Activated CD4-positive, alpha-beta T cell treated with anti-CD3 and anti-CD28 coated beads for 36 hours (primary cell): ENCODE measurements at regions not wholly inside any gene's neighbourhood (a gene's known extent, or its start where the extent isn't known, plus 50 kb on each side); places are given as distances from the start of the nearest gene placed in this dataset.

Source experiments
- ATAC-seq: fragments of 200-7000 bp; cut with Tn5 transposase; one replicate; pipeline ENCODE4 v1.10.0; 2021; ENCODE audit warnings: mild to moderate bottlenecking, moderate library complexity
- CTCF ChIA-PET: fragments of 350-600 bp; sonication (Branson Sonifier 250); formaldehyde crosslinking; loops from one replicate; lab custom pipeline; 2021; ENCODE audit warnings: antibody characterized with exemption; lab: Charles Lee
- POLR2A ChIA-PET: fragments of 350-600 bp; sonication (Branson Sonifier 250); formaldehyde crosslinking; loops from one replicate; lab custom pipeline; 2021; ENCODE audit warnings: antibody characterized with exemption, inconsistent platforms; lab: Charles Lee
- DNase-seq: peaks from one replicate; pipeline ENCODE4 v3.0.0-alpha.2; 2020
- H3K27ac Mint-ChIP-seq: one replicate; pipeline ENCODE4 v1.8.0; 2021; ENCODE audit warnings: mixed read lengths
- H3K27me3 Mint-ChIP-seq: one replicate; pipeline ENCODE4 v1.8.0; 2021; ENCODE audit warnings: mixed read lengths
- H3K36me3 Mint-ChIP-seq: one replicate; pipeline ENCODE4 v1.8.0; 2021; ENCODE audit warnings: low read depth, mixed read lengths
- H3K4me1 Mint-ChIP-seq: one replicate; pipeline ENCODE4 v1.8.0; 2021; ENCODE audit warnings: mixed read lengths
- H3K4me3 Mint-ChIP-seq: one replicate; pipeline ENCODE4 v1.8.0; 2021; ENCODE audit warnings: mild to moderate bottlenecking, moderate library complexity, mixed read lengths
- H3K9me3 Mint-ChIP-seq: one replicate; pipeline ENCODE4 v1.8.0; 2021; ENCODE audit warnings: low read depth, mixed read lengths
- intact Hi-C, 2 experiments: fragments of 100-400 bp; cut with DNase I in 1 of 2; cut with micrococcal nuclease in 1 of 2; formaldehyde crosslinking; loops; one replicate each; pipeline versions ENCODE4 v1.14.2 to v1.15.1; 2022 to 2024; cut with DNase I, micrococcal nuclease

DNA sequence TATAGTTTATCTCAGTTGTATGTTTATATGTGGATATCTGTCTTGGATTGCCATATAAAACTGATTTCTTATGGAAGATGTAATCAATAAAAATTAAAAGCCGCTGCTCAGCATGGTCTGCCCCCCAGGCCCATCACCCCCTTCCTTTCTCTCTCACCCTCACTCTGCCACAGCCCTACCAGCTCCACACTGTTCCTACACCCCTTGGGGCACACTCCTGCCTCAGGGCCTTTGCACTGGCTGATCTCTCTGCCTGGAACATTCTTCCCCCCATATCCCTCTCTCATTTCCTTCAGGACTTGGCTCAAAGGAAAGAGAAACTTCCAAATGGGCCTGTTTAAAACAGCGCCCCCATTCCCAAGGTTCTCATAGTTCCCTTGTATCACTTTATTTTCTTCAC, 63.1 kb downstream of the LRRC32 start:
- H3K4me1 Mint-ChIP-seq: no peaks in the 10 kb centered on the region
- ATAC-seq (no peak), DNase-seq (no peak)
- no peak overlapping the region for H3K27ac Mint-ChIP-seq
- H3K27me3 Mint-ChIP-seq: no peaks in the 10 kb centered on the region
- no peak overlapping the region for H3K4me3 Mint-ChIP-seq
- H3K36me3 Mint-ChIP-seq: no peaks in the 10 kb centered on the region
- no peaks in the 10 kb centered on the region for H3K9me3 Mint-ChIP-seq
- intact Hi-C loops: no loop called here
- ChIA-PET POLR2A (no interaction called here), CTCF (interaction anchor here (0.7 kb wide), 1 partner anchor 16 kb away, joined by 3 read pairs; no protein-coding TSS in a partner anchor)

DNA sequence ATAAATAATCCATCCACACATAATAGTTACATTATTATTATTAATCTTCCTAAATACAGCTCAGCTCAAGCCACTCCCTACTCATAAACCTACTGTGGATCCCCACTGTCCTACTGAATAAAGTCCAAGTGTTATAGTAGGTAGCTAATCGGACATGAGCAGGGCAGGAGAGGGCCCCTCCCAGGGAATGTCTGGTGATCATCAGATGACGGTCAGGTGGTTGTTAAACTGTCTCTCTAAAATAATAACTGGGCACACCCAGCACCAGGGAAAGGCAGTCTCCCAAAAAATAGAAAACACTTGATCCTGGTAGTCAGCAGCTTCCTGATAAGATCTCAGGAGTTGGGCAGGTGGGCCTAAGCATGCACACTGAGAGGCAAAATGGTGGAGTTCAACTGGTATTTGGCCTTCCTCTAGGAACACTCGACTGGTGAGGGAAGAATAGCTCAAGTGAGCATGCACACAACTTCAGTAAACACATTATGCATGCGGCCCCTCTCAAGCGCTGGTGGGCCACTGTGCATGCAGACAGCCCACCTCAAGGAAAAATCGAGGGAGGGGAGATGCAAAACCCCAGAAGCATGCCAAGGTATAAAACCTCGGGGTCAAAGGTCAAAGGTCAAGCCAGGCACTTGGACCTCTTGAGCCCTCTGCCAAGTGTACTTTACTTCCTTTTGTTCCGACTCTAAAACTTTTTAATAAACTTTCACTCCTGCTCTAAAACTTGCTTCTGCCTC, 65.0 kb downstream of the LRRC32 start:
- Mint-ChIP-seq H3K27me3 (no peaks in the 10 kb centered on the region), H3K27ac (no peak overlapping the region), H3K9me3 (no peaks in the 10 kb centered on the region), H3K4me1 (no peaks in the 10 kb centered on the region), H3K4me3 (no peak overlapping the region), H3K36me3 (no peaks in the 10 kb centered on the region)
- ATAC-seq (no peak), DNase-seq (no peak)
- CTCF ChIA-PET: no interaction called here
- intact Hi-C loops: no loop called here
- POLR2A ChIA-PET: no interaction called here

DNA sequence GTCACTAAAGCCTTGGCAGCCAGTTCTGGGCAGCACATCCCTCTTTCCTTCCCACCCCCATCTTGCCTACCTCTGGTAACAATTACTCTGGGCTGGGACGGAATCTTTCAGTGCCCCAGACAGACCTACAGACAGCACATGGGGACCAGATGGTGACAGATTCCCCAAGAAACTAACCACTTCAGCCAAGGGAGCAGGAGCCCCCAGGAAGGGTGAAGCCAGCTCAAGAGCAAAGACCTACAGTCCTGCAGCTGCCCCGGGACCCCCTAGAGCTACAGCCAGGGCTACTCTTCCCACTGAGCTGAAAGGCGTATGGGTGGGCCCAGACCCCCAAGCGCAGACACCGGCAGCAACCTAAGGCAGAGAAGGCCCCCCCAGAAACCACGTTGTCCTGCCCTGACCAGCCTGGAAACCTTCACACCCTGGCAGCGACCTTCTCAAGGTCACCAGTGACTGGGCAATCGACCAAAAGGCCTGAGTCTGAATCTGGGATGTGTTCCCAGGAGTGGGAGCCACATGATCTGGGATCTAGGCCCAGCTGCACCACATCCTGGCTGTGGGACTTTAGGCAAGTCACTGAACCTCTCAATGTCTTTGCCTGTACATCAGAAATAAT, 65.8 kb downstream of the LRRC32 start:
- Mint-ChIP-seq H3K36me3 (no peaks in the 10 kb centered on the region), H3K4me1 (no peaks in the 10 kb centered on the region), H3K27ac (peak overlapping the region; percentile 19), H3K4me3 (no peak overlapping the region), H3K9me3 (no peaks in the 10 kb centered on the region), H3K27me3 (no peaks in the 10 kb centered on the region)
- ChIA-PET POLR2A (no interaction called here), CTCF (no interaction called here)
- ATAC-seq (no peak), DNase-seq (no peak)
- intact Hi-C loops: no loop called here

DNA sequence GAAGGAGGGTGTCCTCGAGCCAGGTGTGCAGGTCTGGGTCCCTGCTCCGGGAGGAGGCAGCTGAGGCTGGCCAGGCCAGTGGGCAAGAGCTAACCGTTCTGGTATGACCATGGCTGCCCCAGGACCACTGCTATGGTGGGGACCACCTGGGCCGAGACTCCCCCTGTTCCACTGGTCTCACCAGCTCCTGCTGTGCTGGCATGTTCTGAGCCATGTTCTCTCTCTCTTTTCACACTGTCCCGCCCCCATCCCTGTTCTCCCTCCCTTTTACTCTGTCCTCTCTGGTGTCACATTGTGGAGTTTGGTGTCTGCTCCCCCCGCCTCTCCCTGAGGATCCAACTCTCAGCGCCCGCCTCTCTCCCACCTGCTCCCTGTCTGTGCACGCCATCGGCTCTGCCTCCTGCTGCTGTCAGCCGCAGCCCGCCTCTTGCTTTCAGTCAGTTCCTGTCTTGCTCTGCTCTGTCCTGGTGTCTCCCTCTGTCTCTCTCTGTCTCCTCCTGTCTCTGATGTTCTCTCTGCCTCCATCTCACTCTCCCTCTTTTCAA, 66.4 kb downstream of the LRRC32 start:
- CTCF ChIA-PET: no interaction called here

DNA sequence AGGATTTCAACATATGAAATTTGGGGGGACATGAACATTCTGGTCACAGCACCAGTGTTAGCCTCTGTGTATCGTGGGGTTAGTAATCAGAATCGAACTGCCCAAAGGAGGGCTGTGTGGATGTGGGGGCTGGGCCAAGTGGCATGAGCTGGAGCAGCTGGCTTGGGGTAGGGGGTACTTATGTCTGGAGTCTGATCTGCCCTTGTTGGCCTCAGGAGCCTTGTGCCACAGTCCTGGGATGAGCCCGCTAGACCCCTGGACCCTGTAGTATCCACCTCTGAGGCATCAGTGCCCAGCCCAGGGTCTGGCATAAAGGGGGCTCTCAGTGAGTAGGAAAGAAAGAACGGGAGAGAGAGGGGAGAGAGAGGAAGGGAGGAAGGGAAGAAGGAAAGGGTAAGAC, 67.3 kb downstream of the LRRC32 start:
- POLR2A ChIA-PET: no interaction called here
- H3K36me3 Mint-ChIP-seq: no peaks in the 10 kb centered on the region

More for the DNA sequence above, 66.4 kb downstream of the LRRC32 start:
- no peak for ATAC-seq
- POLR2A ChIA-PET: no interaction called here
- H3K4me3 Mint-ChIP-seq: no peak overlapping the region
- intact Hi-C loops: no loop called here
- no peaks in the 10 kb centered on the region for H3K4me1 Mint-ChIP-seq
- no peaks in the 10 kb centered on the region for H3K36me3 Mint-ChIP-seq
- DNase-seq: no peak
- H3K27me3 Mint-ChIP-seq: no peaks in the 10 kb centered on the region
- no peaks in the 10 kb centered on the region for H3K9me3 Mint-ChIP-seq
- peak overlapping the region; percentile 19 for H3K27ac Mint-ChIP-seq

More for the DNA sequence above, 67.3 kb downstream of the LRRC32 start:
- no peak for DNase-seq
- Mint-ChIP-seq H3K4me3 (no peak overlapping the region), H3K4me1 (no peaks in the 10 kb centered on the region), H3K27me3 (no peaks in the 10 kb centered on the region), H3K9me3 (no peaks in the 10 kb centered on the region), H3K27ac (no peak overlapping the region)
- intact Hi-C loops: no loop called here
- no peak for ATAC-seq
- CTCF ChIA-PET: interaction anchor here (0.6 kb wide), 1 partner anchor 286 kb away, joined by 3 read pairs; no protein-coding TSS in a partner anchor
